ENCODE measurements at regions not wholly inside any gene's neighbourhood (a gene's known extent, or its start where the extent isn't known, plus 50 kb on each side); places are given as distances from the start of the nearest gene placed in this dataset.
"Not testable (repeated sequence)": the region's sequence is repeated elsewhere in the genome, so short reads cannot be mapped to it uniquely, and the experiment has no call there.

- TF ChIP-seq EZH2 (IDR thresholded peaks at IDR 0.05; ENCODE audit: borderline replicate concordance); CTCF (IDR thresholded peaks at IDR 0.05; ENCODE audit: poor library complexity); EZH2phosphoT487 (IDR thresholded peaks at IDR 0.05; ENCODE audit: low read depth, severe bottlenecking, unreplicated experiment): not testable (repeated sequence)
These were observed 301.3 kb downstream of the UBE2NL start for GRCh38 chrX:144185197-144185596.

Measured in hepatocyte (in vitro differentiated cells).